ENCODE measurements at regions not wholly inside any gene's neighbourhood (a gene's known extent, or its start where the extent isn't known, plus 50 kb on each side); places are given as distances from the start of the nearest gene placed in this dataset.

DNA sequence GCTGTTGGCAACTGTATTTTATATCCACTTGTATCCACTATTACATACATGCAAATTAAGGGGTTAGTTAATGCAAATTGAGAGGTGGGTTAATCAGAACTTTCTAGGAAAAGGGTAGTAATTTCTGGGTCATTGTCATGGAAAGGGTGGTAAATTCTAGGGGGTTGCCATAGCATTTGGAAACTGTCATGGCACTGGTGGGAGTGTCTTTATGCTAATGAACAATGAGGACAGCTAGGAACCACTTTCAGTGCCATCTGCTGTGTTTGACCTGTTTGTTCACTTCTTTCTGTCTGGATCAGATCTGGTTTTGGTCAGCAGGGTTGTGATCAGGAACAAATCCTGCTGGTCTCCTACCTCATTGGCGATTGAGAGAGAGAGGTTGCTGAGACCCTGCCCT, 283.3 kb upstream of the PRKCQ start:
- WGBS, 2 donors, result 95 to 100% methylated on average over 1 of the region's 1 CpG
- no peak overlapping the region for H3K27ac ChIP-seq
- TF ChIP-seq CTCF (IDR thresholded peaks at IDR 0.05), result no peak
- no peak for TF ChIP-seq POLR2A (IDR thresholded peaks at IDR 0.05)
- TF ChIP-seq EP300 (IDR thresholded peaks at IDR 0.05), result no peak

GRCh38 chr10:6850452-6850851, 270.4 kb upstream of the PRKCQ start:
- Histone ChIP-seq H3K27ac (no peak overlapping the region), H3K27me3 (no peaks in the 10 kb centered on the region), H3K4me1 (no peaks in the 10 kb centered on the region), H3K4me3 (no peak overlapping the region), H3K36me3 (no peaks in the 10 kb centered on the region), H3K9me3 (no peaks in the 10 kb centered on the region)
- no peak for TF ChIP-seq CTCF (IDR thresholded peaks at IDR 0.05)
- no peak for TF ChIP-seq POLR2A (IDR thresholded peaks at IDR 0.05)
- TF ChIP-seq EP300 (IDR thresholded peaks at IDR 0.05), result no peak
- DNase-seq (ENCODE audit: low spot score in 2 of 2), result no peak
- 76 to 96% methylated on average over 3 of the region's 3 CpGs for WGBS, 2 donors

More for the DNA sequence above, 283.3 kb upstream of the PRKCQ start:
- H3K9me3 ChIP-seq, result no peaks in the 10 kb centered on the region
- H3K4me1 ChIP-seq, result no peaks in the 10 kb centered on the region
- no peaks in the 10 kb centered on the region for H3K36me3 ChIP-seq
- no peaks in the 10 kb centered on the region for H3K27me3 ChIP-seq
- no peak overlapping the region for H3K4me3 ChIP-seq
- DNase-seq (ENCODE audit: low spot score in 2 of 2), result no peak

GRCh38 chr10:6847561-6847960, 267.5 kb upstream of the PRKCQ start:
- Histone ChIP-seq H3K27me3 (no peaks in the 10 kb centered on the region), H3K4me1 (no peaks in the 10 kb centered on the region), H3K4me3 (no peak overlapping the region), H3K27ac (no peak overlapping the region), H3K9me3 (no peaks in the 10 kb centered on the region), H3K36me3 (no peaks in the 10 kb centered on the region)
- no peak for DNase-seq (ENCODE audit: low spot score in 2 of 2)
- WGBS, 2 donors, result 33 to 44% methylated on average over 3 of the region's 3 CpGs
- TF ChIP-seq CTCF (IDR thresholded peaks at IDR 0.05) (no peak), EP300 (IDR thresholded peaks at IDR 0.05) (no peak), POLR2A (IDR thresholded peaks at IDR 0.05) (no peak)

DNA sequence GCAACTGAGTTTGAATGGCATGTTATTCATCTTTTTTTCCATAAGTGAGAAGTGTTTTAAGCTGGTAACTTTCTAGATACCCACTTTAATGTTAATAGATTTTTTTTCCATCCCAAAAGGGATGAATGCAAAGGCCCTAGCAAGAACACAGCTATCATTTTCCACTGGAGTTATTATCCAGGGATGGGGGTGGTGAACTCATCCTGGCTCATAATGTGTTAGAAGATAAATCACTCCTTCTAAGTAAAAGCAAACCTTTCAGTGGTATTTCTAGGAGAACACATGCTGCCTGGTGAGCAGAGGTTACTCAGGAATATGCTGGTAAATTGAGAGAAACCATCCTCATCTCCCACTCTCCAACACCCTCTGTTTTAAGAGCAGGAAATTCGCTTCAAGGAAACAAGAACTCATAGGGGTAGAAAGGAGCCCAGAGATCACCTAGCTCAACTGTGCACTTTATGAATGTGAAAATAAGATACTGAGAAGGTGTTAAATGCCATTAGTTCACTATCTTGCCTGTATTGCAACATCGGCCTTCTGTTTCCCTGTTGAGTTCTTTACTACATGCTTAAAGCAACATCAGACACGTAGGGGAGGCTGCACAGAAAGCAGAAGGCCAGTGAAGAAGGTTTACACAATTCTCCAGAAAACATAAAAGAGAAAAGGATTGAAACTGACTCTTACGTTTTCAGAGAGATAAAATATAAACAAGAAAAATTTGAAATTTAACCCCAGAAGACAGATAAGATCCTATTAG, 264.0 kb upstream of the PRKCQ start:
- Histone ChIP-seq H3K4me1 (no peaks in the 10 kb centered on the region), H3K9me3 (no peaks in the 10 kb centered on the region), H3K27me3 (no peaks in the 10 kb centered on the region), H3K4me3 (no peak overlapping the region), H3K36me3 (no peaks in the 10 kb centered on the region), H3K27ac (no peak overlapping the region)
- TF ChIP-seq EP300 (IDR thresholded peaks at IDR 0.05) (no peak), POLR2A (IDR thresholded peaks at IDR 0.05) (no peak), CTCF (IDR thresholded peaks at IDR 0.05) (no peak)
- no peak for DNase-seq (ENCODE audit: low spot score in 2 of 2)
- WGBS, 2 donors, result 75 to 76% methylated on average over 4 of the region's 4 CpGs

GRCh38 chr10:6843481-6843881, 263.4 kb upstream of the PRKCQ start:
- Histone ChIP-seq H3K4me1 (no peaks in the 10 kb centered on the region), H3K36me3 (no peaks in the 10 kb centered on the region), H3K4me3 (no peak overlapping the region), H3K27me3 (no peaks in the 10 kb centered on the region), H3K27ac (no peak overlapping the region), H3K9me3 (no peaks in the 10 kb centered on the region)
- TF ChIP-seq POLR2A (IDR thresholded peaks at IDR 0.05) (no peak), CTCF (IDR thresholded peaks at IDR 0.05) (no peak), EP300 (IDR thresholded peaks at IDR 0.05) (no peak)
- WGBS, 2 donors, result 93 to 95% methylated on average over 4 of the region's 4 CpGs
- DNase-seq (ENCODE audit: low spot score in 2 of 2), result no peak
